ENCODE measurements at regions not wholly inside any gene's neighbourhood (a gene's known extent, or its start where the extent isn't known, plus 50 kb on each side); places are given as distances from the start of the nearest gene placed in this dataset.
A peak's percentile ranks its signal among the peaks of the same experiment; 100 is the strongest.

DNA sequence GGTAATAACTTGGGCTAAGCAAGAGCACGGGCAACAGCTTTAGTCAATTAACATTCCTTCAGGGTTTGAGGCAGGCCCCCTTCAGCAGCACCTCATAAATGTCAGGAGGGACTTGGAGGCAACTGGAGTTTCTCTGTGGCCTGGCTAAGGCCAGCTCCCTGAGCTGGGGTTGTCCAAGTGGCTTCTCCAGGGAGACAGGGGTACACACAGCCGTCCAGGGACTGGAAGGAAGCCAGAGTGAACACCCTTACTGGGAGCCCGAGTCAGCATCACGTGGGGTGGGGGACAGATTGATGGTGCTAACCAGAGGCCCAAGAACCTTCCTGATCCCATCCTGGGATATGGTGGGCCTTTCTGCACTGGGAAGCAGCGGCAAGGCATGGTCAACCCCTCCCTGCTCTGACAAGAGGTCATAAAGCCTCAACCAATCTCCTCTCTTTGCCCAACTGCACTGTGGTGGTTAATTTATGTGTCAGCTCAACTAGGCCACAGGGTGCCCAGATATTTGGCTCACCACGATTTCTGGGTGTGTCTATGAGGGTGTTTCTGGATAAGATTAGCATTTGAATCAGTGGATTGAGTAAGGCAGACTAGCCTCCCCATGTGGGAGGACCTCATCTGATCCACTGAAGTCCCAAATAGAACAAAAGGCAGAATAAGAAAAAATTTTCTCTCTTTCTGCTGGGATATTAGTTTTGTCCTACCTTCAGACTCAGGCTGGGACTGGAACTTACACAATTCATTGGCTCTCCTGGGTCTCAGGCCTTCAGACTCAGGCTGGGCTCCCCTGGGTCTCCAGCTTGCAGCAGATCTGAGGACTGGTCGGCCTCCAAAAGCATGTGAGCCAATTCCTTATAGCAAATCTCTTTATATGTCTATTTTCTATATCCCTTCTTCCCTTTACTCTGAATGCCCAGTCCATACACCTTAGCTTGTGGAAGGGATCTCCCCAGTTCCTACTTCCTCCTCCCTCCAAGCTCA is 127.2 kb upstream of the LARP1 start:
- FAIRE-seq (no peak), DNase-seq (ENCODE audit: low spot score in 2 of 2) (no peak)

DNA sequence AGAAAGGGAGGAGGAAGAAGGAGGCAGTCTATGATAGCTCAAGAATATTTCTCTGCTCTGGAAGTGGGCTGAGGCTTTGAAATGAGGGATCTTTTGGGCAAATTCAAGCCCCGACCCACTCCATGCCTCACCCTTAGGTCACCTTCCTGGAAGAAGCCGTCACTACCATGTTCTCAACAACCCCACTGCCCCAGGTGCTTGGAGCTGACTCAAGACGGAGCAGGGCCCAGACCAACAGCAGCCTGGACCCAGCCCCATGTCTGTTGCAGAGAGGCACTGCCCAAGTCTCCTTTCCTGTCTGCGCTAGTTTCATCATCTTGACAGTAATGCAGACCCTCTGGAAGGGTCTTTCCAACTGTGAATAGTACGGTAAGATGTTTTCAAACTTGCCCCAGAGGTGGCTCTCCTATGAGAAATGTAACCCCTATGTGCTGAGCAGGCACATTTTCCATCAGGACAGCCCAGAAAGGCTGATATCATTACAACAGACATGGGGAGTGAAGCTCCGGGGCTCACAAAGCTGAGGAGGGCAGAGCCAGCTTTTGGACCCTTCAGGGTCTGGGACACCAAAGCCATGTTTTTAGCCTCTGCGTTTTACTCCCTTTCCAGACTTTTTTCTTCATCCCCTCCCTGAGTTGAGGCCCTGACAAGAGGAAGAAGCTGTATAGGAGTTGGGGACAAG is 128.2 kb upstream of the LARP1 start:
- DNase-seq (ENCODE audit: low spot score in 2 of 2) (no peak), FAIRE-seq (no peak)

DNA sequence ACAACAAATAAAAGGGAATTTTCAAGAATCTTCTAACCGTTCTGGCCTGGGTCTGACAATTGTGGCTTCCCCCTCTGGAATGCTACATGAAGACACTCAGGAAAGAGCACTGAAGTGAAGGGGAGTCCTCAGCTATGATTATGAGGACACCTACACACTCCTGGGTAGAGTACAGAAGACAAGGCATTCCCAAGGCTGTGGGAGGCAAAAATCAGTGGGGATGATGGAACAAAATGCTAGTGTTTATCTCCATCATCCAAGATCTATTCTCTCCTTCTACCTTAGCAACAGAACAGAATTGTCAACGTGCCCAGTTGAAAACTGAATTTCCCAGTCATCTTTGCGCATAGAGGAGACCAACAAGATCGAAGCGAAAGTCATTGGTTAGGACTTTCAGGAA is 130.1 kb upstream of the LARP1 start:
- FAIRE-seq (no peak), DNase-seq (ENCODE audit: low spot score in 2 of 2) (no peak)

DNA sequence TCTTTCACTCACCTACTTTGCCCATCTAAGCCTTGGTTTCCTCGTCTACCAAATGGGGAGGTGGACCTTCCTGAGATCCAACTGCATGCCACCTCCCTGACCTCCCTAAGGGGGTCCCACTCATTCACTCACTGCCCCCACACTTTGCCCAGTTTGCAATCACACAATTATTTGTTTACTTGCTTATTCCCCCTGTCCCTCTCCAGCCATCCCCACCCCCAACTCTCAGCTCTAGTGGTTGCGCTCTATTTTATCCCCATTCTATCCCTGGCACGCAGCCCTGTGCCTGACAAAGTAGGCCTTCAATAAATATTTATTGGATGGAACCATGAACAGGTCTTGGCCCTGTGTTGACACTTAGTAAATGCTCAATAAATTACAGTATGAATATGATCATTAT is 130.8 kb upstream of the LARP1 start:
- DNase-seq (ENCODE audit: low spot score in 2 of 2) (no peak), FAIRE-seq (no peak)

DNA sequence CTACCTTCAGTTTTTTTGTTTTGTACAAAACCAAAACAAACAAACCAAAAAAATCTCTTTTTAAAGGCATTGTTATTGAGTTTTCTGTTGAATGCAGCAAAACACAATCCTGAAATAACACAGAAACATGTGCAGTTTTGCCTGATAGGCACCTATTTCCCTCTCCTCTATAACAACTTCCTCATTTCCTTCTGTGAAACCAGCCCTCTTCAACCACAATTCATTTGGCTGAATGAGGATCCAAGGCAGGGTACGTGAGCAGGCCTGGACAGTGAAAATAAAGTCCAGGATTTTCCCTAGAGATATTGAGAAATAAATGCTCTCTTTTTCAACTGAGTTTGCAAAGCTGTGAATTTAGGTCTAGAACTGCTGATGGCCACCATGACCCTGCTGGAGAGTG is 134.8 kb upstream of the LARP1 start:
- FAIRE-seq (no peak), DNase-seq (ENCODE audit: low spot score in 2 of 2) (no peak)

DNA sequence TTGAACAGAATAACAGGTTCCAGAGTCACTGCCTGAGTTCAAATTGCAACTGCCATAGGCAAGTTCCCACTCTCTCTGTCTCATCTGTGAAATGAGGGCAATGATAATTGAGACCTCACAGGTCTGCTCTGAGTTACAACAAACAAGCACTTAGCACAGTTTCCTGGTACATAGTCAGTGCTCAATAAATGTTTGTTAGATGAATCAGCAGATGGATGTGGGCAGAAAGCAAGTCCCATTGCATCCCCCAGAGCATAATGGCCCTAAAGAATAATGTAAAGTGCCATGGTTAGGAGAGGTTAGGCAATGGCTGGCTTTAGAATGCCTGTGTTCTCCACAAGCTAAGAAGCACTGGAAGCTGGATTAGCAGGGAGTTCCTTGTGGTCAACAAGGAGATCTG is 136.5 kb upstream of the LARP1 start:
- FAIRE-seq (no peak), DNase-seq (ENCODE audit: low spot score in 2 of 2) (no peak)

DNA sequence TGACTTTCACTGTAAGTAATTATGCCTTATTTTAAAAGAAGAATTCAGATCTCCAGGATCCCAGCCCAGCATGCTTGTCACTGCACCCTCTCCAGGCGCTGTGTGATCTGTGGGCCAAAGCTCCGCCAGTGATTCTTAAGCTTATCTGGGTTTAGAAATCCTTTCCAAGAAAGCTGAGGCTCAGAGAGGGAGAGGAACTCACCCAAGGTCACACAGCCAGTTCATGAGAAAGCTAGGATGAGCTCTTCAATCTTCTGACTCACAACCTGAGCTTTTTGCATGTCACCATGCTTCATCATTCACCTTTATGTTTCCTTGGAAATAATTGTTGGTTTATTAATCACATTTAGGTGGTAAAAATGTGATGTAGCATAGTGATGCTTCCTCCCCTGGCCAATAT is 136.6 kb upstream of the HAND1 start:
- FAIRE-seq (no peak), DNase-seq (ENCODE audit: low spot score in 2 of 2) (no peak)

DNA sequence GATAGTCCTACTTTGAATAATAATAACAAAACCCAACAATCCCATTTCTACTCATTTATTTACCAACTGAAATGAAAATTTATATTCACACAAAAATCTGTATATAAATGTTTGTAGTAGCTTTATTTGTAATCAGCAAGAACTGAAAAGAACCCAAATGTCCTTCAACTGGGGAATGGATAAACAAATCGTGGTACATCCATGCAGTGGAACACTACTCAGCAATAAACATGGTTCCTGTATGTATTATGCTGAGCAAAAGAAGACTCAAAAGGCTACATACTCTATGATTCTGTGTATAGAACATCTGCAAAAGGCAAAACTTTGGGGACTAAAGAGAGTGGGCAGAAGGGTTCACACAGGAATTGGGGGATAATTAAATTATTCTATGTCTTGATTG is 136.1 kb upstream of the HAND1 start:
- FAIRE-seq (no peak), DNase-seq (ENCODE audit: low spot score in 2 of 2) (no peak)

DNA sequence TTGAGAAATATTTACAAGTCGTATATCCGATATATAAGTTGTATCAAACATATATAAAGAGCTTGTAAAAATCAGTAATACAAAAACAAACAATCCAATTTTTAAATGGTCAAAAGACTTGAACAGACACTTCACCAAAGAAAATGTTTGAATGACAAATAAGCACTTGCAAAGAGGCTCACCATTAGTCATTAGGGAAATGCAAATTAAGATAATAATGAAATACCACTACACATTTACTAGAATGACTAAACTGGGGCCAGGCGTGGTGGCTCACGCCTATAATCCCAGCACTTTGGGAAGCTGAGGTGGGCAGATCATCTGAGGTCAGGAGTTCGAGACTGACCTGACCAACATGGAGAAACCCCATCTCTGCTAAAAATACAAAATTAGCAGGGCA is 134.6 kb upstream of the HAND1 start:
- DNase-seq (ENCODE audit: low spot score in 2 of 2): no peak
- FAIRE-seq: no peak

DNA sequence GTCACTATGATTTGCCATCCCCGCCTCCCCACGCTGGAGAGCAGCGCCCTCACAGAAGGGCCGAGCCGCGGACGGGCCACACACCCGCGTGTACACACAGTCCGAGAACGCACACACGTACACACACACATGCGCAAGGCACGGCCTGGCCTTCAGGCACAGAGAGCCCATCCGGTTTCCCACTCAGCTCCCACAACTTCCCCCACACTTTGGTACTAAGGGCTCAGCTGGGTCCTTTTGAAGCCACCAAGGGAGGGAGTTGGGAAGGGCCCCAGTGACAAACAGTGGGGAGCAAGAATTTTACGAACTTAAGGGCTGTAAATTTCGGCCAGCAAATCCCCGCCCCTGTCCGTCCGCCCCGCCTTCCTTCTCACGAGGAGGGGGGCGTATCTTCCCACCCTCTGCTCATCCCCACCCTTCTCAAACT is 133.3 kb upstream of the HAND1 start:
- DNase-seq (ENCODE audit: low spot score in 2 of 2) (no peak), FAIRE-seq (no peak)

DNA sequence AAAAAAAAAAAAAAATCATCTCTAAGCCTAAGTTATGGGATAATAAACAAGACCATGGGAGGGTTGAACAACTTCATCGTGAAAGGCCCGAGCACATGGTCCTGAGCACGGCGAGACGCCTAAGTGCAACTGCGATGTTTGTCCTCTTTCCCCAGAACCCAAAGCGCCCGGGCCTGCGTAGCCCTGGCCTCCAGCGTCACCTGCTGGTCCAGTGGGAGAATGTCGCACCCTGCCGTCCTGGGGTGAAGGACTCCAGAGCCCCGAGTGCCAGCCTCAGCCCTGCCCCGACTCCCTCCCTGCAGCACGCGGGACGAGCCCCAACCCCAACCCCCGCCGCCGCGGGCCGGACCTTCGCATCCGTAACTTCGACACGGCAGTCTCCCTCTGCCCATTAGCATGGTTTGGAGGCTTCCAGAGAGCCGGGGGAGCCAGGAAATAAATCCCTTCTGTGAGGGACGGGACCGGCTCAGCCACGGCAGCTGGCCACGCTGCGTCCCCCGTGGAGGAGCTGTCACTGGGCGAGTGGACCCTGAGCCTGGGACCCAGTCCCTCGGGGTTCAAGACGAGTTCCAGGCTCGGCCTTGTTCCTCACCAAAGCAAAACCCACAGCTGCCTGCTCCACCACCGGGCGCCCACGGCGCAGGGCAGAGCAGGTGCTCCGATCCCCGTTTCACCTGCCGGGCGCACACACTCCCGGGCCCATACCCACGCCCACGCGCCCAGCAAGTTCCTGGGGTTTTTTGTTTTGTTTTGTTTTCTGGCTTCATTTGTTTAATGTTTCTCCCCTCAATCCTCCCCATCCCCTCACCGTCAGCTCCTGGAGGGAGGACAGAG is 132.5 kb upstream of the HAND1 start:
- FAIRE-seq (no peak), DNase-seq (ENCODE audit: low spot score in 2 of 2) (peak; percentile 68 to 84)

DNA sequence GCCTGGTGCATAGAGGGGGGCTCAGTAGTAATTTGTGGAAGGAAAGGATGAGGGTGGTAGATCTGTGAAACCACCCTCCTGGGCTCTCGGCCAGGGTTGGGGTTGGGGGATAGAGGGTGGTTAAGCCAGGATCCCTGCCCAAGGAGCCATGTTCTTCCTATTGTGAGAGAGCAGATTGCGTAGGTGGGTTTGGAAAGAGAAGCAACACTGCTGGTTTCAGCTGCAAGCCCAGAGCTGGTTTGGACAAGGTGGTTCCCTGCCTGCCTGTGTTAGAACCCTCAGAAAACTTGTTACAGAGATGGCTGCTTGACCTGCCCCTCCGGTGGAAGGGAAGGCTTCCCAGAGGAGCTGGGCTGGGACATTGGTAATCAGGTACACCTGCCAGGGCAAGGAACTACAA is 131.2 kb upstream of the HAND1 start:
- no peak for FAIRE-seq
- no peak for DNase-seq (ENCODE audit: low spot score in 2 of 2)

DNA sequence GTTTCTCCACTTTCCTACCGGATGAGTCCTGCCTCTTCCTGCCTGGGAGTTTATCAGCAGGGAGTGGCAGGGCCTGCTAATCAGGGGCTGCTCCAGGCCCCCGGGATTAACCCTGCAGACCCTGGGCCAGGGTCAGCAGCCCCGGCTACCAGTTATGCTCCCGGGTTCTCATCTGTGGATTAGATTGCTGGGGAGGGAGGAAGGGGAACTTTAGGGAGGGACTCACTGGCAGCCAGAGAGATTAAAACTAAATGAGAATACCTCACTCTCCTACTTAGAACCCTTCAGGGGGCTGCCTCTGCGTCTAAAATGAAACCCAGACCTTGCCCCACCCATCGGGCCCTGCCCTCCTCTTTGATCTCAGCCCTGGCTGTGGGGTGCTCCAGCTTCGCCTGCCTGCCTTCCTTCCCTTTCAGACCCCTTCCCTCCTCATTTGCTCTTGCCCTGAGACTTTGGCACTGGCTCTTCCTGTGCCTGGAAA is 130.5 kb upstream of the HAND1 start:
- DNase-seq (ENCODE audit: low spot score in 2 of 2) (no peak), FAIRE-seq (no peak)

DNA sequence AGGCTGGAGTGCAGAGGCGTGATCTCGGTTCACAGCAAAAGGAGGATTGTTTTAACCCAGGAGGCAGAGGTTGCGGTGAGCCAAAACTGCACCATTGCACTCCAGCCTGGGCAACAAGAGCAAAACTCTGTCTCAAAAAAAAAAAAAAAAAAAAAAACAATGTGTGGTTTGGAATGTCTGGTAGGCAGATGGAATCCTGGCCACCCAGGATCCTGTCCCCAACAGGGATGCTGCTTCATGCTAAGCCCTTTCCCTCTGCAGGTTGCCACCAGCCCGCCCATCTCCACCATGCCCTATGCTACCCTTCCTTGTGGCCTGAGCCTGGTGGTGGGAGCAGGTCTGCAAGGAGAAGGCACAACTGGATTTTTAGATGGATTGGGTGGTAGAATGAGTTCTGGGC is 129.7 kb upstream of the HAND1 start:
- no peak for FAIRE-seq

DNA sequence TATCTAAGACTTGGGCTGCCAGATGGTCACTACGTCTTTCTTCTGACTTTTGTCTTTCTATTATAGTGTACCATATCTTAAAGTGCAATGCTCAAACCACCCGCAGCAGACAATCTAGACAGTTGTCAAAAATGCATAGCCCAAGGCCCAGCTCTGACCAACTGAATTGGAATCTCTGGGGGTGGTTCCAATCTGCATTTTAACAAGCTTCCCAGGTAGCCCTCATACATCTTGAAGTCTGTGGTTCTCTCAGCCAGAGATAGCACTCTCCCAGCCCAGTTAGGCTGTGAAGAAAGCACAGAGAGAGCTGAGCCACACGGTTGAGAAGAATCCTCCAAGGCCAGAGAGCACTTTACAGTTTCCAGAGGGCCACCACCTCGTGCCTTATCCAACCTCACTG is 128.2 kb upstream of the HAND1 start:
- DNase-seq (ENCODE audit: low spot score in 2 of 2): no peak
- no peak for FAIRE-seq

More for the DNA sequence above, 129.7 kb upstream of the HAND1 start:
- DNase-seq (ENCODE audit: low spot score in 2 of 2): no peak

DNA sequence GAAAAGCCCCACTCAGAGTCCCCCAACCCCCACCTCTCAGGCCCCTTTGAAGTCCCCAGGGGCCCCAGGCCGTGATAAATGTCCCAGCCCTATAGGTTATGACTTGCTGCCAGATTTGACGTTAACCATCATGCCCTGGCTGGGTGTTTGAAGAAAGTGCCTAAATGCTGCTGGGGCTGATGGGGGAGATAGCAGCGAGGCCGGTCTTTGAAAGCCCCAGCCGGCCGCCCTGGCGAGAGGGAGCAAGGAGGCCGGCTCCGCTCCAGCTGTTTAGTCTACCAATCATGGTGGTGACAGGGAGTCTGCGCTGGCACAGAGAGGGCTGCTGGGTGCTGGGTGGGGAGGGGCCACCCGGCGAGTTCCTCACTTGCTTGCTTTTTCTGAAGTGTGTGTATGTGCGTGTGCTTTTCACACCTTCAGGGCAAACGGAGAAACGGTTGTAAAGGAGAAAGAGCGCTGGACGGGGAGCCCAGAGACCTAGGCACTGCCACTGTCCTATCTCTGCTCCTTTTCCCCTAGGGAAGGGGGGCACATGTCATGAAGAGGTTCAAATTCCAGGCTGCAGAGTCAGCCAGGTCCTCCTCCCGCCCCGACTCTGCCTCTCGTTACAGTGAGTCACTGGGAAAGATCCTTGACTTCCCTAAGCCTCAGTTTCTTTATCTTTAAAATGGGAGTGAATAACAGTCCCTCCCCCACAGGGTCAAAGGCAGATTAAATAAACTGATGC is 126.1 kb upstream of the HAND1 start:
- DNase-seq (ENCODE audit: low spot score in 2 of 2) (no peak), FAIRE-seq (no peak)

DNA sequence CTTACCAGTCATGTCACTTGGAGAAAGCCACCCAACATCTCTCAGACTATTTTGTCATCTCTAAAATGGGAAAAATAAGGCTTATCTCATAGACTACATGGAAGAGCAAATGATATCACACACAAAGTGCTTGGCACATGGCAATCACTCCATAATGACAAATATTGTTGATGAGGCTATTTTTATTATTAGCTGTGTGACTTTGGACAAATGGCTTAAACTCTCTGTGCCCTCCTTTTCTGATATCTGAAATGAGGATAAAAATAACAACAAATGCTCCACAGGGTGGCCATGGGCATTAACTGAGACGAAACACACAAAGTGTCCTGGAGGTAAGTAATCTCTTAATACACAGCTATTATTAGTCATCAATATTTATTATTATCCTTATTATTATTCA is 125.5 kb upstream of the HAND1 start:
- DNase-seq (ENCODE audit: low spot score in 2 of 2): no peak
- no peak for FAIRE-seq

DNA sequence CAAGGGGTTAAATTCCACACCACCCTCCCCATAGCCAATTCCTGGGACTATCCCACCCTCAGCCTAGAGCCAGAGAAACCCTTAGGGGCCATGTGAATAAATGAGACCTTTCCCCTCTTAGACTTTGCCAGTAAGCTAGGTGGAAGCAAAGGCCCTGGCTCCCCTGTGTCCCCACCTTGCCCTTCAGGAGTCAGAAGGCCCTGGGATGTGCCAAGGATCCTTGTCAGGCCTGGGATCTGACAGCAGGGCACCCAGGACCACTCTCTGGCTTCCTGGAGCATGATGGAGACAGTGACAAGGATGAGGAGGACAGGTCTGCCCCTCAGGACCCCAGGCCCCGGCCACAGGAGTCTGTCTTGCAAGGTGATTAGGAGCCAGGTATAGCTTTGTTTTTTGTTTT is 125.0 kb upstream of the HAND1 start:
- DNase-seq (ENCODE audit: low spot score in 2 of 2): no peak
- FAIRE-seq: no peak

DNA sequence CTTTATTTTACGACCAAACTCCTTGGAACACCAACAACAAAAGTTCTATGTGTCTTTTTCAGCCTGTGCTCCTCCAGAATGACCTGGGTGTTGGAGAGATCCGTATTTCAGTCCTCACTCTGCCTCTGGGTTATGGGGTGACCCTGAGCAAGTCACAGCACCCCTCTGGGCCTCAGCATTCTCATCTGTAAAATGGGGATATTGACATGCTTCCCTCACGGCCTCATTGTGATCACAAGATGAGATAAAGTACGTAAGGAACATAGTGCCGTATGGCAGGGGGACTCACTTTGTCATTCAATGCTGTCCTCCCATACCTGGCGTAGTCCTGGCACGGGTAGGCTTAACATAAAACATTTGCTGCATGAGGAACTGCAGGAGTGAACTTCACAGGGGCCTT is 123.0 kb upstream of the HAND1 start:
- DNase-seq (ENCODE audit: low spot score in 2 of 2): no peak
- FAIRE-seq: no peak

DNA sequence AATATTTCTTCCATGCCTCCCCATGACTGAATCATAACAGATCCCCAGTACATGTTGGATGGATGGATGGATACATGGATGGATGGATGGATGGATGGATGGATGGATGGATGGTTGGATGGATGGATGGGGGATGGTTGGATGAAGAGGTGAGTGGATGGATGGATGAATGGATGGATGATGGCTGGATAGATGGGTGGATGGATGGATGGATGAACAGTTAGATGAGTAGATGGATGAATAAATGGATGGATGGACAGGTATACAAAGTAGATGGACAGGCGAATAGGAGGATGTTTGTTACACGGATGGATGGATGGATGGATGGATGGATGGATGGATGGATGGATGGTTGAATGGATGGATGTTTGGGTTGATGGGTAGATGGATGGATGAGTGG is 120.0 kb upstream of the HAND1 start:
- no peak for DNase-seq (ENCODE audit: low spot score in 2 of 2)
- FAIRE-seq: no peak

All from frontal cortex (tissue), 3 donors.